PFSK-1 (cell line): ENCODE measurements at regions not wholly inside any gene's neighbourhood (a gene's known extent, or its start where the extent isn't known, plus 50 kb on each side); places are given as distances from the start of the nearest gene placed in this dataset.

ENCODE experiments used
- FOXP2 ChIP-seq: optimal IDR thresholded peaks from 2 replicates; pipeline ENCODE3; 2011; ENCODE audit warnings: borderline replicate concordance, control low read depth, inconsistent platforms; ENCODE audit not compliant: insufficient read depth; ENCODE audit errors: extremely low read length, extremely low read depth
- POLR2AphosphoS5 ChIP-seq: IDR thresholded peaks from 2 replicates; pipeline ENCODE4 v1.6.1; 2012; ENCODE audit warnings: low read depth, mild to moderate bottlenecking, control low read depth, low read length, moderate library complexity
- REST ChIP-seq, 2 experiments: IDR thresholded peaks; 2 replicates each; pipeline versions ENCODE4 v1.6.1 to v1.8.0; 2011 to 2012; ENCODE audit warnings: low read depth in 2 of 2, low read length in 2 of 2, control low read depth in 1 of 2, inconsistent platforms in 1 of 2, mild to moderate bottlenecking in 1 of 2, moderate library complexity in 1 of 2; ENCODE audit not compliant: insufficient read depth in 1 of 2
- SIN3A ChIP-seq: IDR thresholded peaks from 2 replicates; pipeline ENCODE4 v1.6.1; 2012; ENCODE audit warnings: mild to moderate bottlenecking, low read length, moderate library complexity, borderline replicate concordance; ENCODE audit not compliant: insufficient read depth
- TAF1 ChIP-seq: IDR thresholded peaks from 2 replicates; pipeline ENCODE4 v1.6.1; 2012; ENCODE audit warnings: low read length, control low read depth, borderline replicate concordance; ENCODE audit not compliant: insufficient read depth

- TF ChIP-seq REST (IDR thresholded peaks at IDR 0.05; ENCODE audit: insufficient read depth in 1 of 2, low read depth in 2 of 2, low read length in 2 of 2) (no peak), TAF1 (no peak), SIN3A (no peak), FOXP2 (no peak), POLR2AphosphoS5 (no peak)
Measured at GRCh38 chr17:34817252-34818035, 143.8 kb downstream of the CCT6B start.

GRCh38 chr17:34816848-34817247 lies 144.4 kb downstream of the CCT6B start:
- TF ChIP-seq REST (IDR thresholded peaks at IDR 0.05; ENCODE audit: insufficient read depth in 1 of 2, low read depth in 2 of 2, low read length in 2 of 2) (no peak), POLR2AphosphoS5 (no peak), SIN3A (no peak), TAF1 (no peak), FOXP2 (no peak)

GRCh38 chr17:34813290-34813689 lies 148.0 kb downstream of the CCT6B start:
- TF ChIP-seq FOXP2 (no peak), POLR2AphosphoS5 (no peak), SIN3A (no peak), REST (IDR thresholded peaks at IDR 0.05; ENCODE audit: insufficient read depth in 1 of 2, low read depth in 2 of 2, low read length in 2 of 2) (no peak), TAF1 (no peak)

- no peak for TF ChIP-seq POLR2AphosphoS5
- no peak for TF ChIP-seq REST (IDR thresholded peaks at IDR 0.05; ENCODE audit: insufficient read depth in 1 of 2, low read depth in 2 of 2, low read length in 2 of 2)
- TF ChIP-seq FOXP2 = no peak
- TF ChIP-seq TAF1 = no peak
- no peak for TF ChIP-seq SIN3A
Measured at GRCh38 chr17:34811561-34811960, 149.7 kb downstream of the CCT6B start.

GRCh38 chr17:34800661-34801060 lies 160.6 kb downstream of the CCT6B start:
- TF ChIP-seq POLR2AphosphoS5 = no peak
